OCI-LY7 (cell line): ENCODE measurements at regions not wholly inside any gene's neighbourhood (a gene's known extent, or its start where the extent isn't known, plus 50 kb on each side); places are given as distances from the start of the nearest gene placed in this dataset.

Source experiments
- BruUV-seq: library from RNA; stranded (reverse); fragments of 400-500 nt; replicated peaks from 2 replicates; lab custom pipeline; 2021; lab: Mats Ljungman, UMichigan
- CTCF ChIA-PET: fragments of 300-600 bp; sonication (Branson Sonifier 250); formaldehyde crosslinking; loops from one replicate; lab custom pipeline; 2022; ENCODE audit warnings: antibody characterized with exemption; ENCODE audit not compliant: unreplicated experiment; lab: Charles Lee
- POLR2A ChIA-PET: fragments of 300-600 bp; sonication (Branson Sonifier 250); formaldehyde crosslinking; loops from one replicate; lab custom pipeline; 2022; ENCODE audit warnings: antibody characterized with exemption; lab: Charles Lee
- DNase-seq: peaks from one replicate; pipeline ENCODE4 v3.0.0-alpha.2; 2015; ENCODE audit warnings: low spot score
- H2AFZ ChIP-seq: fragments of 200-600 bp; sonication (generic), shearing (Covaris generic); 2 replicates; pipeline ENCODE4 v1.6.1; 2014; ENCODE audit warnings: mild to moderate bottlenecking, antibody characterized with exemption, low read length, moderate library complexity
- H3K27ac ChIP-seq: fragments of 200-600 bp; sonication (generic); 2 replicates; pipeline ENCODE4 v1.5.1; 2014; ENCODE audit warnings: mixed run types, low read depth, mild to moderate bottlenecking, moderate library complexity, low read length, inconsistent platforms; ENCODE audit not compliant: poor library complexity, severe bottlenecking
- H3K36me3 ChIP-seq: fragments of 200-600 bp; sonication (generic); 2 replicates; pipeline ENCODE4 v1.6.1; 2014; ENCODE audit warnings: mild to moderate bottlenecking, antibody characterized with exemption, low read length, moderate library complexity, mixed read lengths; ENCODE audit not compliant: insufficient read depth
- H3K4me1 ChIP-seq: fragments of 200-600 bp; sonication (generic); 2 replicates; pipeline ENCODE4 v1.5.1; 2014; ENCODE audit warnings: mild to moderate bottlenecking, low read length; ENCODE audit not compliant: insufficient read depth, poor library complexity, severe bottlenecking
- H3K4me2 ChIP-seq: fragments of 200-600 bp; sonication (generic); 2 replicates; pipeline ENCODE4 v1.6.1; 2014; ENCODE audit warnings: mild to moderate bottlenecking, low read length
- H3K4me3 ChIP-seq: fragments of 200-600 bp; sonication (generic); 2 replicates; pipeline ENCODE4 v1.5.1; 2014; ENCODE audit warnings: mild to moderate bottlenecking, low read depth, low read length; ENCODE audit not compliant: poor library complexity, severe bottlenecking
- H3K79me2 ChIP-seq: fragments of 200-600 bp; sonication (generic); 2 replicates; pipeline ENCODE4 v1.6.1; 2016; ENCODE audit warnings: low read depth, mild to moderate bottlenecking, low read length, moderate library complexity, mixed read lengths; ENCODE audit not compliant: insufficient read depth
- H3K9me2 ChIP-seq: fragments of 200-600 bp; sonication (generic); 2 replicates; pipeline ENCODE4 v1.6.1; 2016; ENCODE audit warnings: mild to moderate bottlenecking, low read length, mixed read lengths; ENCODE audit not compliant: insufficient read depth
- H3K9me3 ChIP-seq: fragments of 200-600 bp; sonication (generic); 2 replicates; pipeline ENCODE4 v1.6.1; 2014; ENCODE audit warnings: mild to moderate bottlenecking, mixed run types, low read length, mixed read lengths
- H4K20me1 ChIP-seq: fragments of 200-600 bp; sonication (generic); 2 replicates; pipeline ENCODE4 v1.6.1; 2014; ENCODE audit warnings: mild to moderate bottlenecking, antibody characterized with exemption, low read length, moderate library complexity, mixed read lengths; ENCODE audit not compliant: insufficient read depth
- CTCF ChIP-seq: fragments of 200-600 bp; sonication (generic); conservative IDR thresholded peaks from 2 replicates; pipeline ENCODE4 v1.5.1; 2014; ENCODE audit warnings: mild to moderate bottlenecking, antibody characterized with exemption, low read length, moderate library complexity, mixed read lengths
- EZH2phosphoT487 ChIP-seq: fragments of 200-600 bp; sonication (generic); IDR thresholded peaks from 2 replicates; pipeline ENCODE4 v1.6.1; 2018; ENCODE audit warnings: low read depth, borderline replicate concordance, mild to moderate bottlenecking, mixed run types, antibody characterized with exemption, low read length, moderate library complexity, mixed read lengths
- intact Hi-C: fragments of 100-400 bp; cut with micrococcal nuclease; formaldehyde crosslinking; loops from one replicate; pipeline ENCODE4 v1.10.0; 2022; ENCODE audit not compliant: unreplicated experiment

GRCh38 chr16:16925432-16925831 lies 545.3 kb downstream of the XYLT1 start:
- no peak overlapping the region for H3K27ac ChIP-seq
- no peak overlapping the region for H3K4me2 ChIP-seq
- H2AFZ ChIP-seq: no peak overlapping the region
- no TSS peak for BruUV-seq
- H3K9me3 ChIP-seq: no peaks in the 10 kb centered on the region
- no peak overlapping the region for H3K4me3 ChIP-seq
- ChIA-PET CTCF (no interaction called here), POLR2A (no interaction called here)
- intact Hi-C loops: no loop called here
- H3K36me3 ChIP-seq: no peaks in the 10 kb centered on the region
- TF ChIP-seq CTCF (no peak), EZH2phosphoT487 (no peak)
- H3K9me2 ChIP-seq: no peaks in the 10 kb centered on the region
- DNase-seq: no peak
- H3K4me1 ChIP-seq: no peaks in the 10 kb centered on the region
- H4K20me1 ChIP-seq: no peaks in the 10 kb centered on the region
- H3K79me2 ChIP-seq: no peaks in the 10 kb centered on the region

- intact Hi-C loops: no loop called here
- H3K4me3 ChIP-seq: no peak overlapping the region
- H3K36me3 ChIP-seq: no peaks in the 10 kb centered on the region
- POLR2A ChIA-PET: no interaction called here
- no peak overlapping the region for H3K4me2 ChIP-seq
- CTCF ChIA-PET: no interaction called here
- no peaks in the 10 kb centered on the region for H3K9me2 ChIP-seq
- no peaks in the 10 kb centered on the region for H3K4me1 ChIP-seq
- H4K20me1 ChIP-seq: no peaks in the 10 kb centered on the region
- TF ChIP-seq CTCF: no peak
- TF ChIP-seq EZH2phosphoT487: no peak
- H3K79me2 ChIP-seq: no peaks in the 10 kb centered on the region
- no peak for DNase-seq
- BruUV-seq: no TSS peak
- H2AFZ ChIP-seq: no peak overlapping the region
- no peak overlapping the region for H3K27ac ChIP-seq
- no peaks in the 10 kb centered on the region for H3K9me3 ChIP-seq
Observed at GRCh38 chr16:16928532-16929109, 542.1 kb downstream of the XYLT1 start.

GRCh38 chr16:16930309-16931000 lies 540.3 kb downstream of the XYLT1 start:
- no peak overlapping the region for H3K4me3 ChIP-seq
- TF ChIP-seq CTCF (no peak), EZH2phosphoT487 (no peak)
- no peaks in the 10 kb centered on the region for H3K79me2 ChIP-seq
- no peaks in the 10 kb centered on the region for H3K4me1 ChIP-seq
- no TSS peak for BruUV-seq
- ChIA-PET CTCF (no interaction called here), POLR2A (no interaction called here)
- no peak for DNase-seq
- intact Hi-C loops: no loop called here
- no peaks in the 10 kb centered on the region for H4K20me1 ChIP-seq
- H3K27ac ChIP-seq: no peak overlapping the region
- H3K9me3 ChIP-seq: no peaks in the 10 kb centered on the region
- no peak overlapping the region for H2AFZ ChIP-seq
- no peaks in the 10 kb centered on the region for H3K9me2 ChIP-seq
- no peaks in the 10 kb centered on the region for H3K36me3 ChIP-seq
- no peak overlapping the region for H3K4me2 ChIP-seq
